HepG2 (cell line): ENCODE measurements at regions not wholly inside any gene's neighbourhood (a gene's known extent, or its start where the extent isn't known, plus 50 kb on each side); places are given as distances from the start of the nearest gene placed in this dataset.

Experiments used
- ATAC-seq: fragments of 200-7000 bp; cut with Tn5 transposase; 3 replicates; pipeline ENCODE4 v1.9.1; 2020; ENCODE audit warnings: mild to moderate bottlenecking, moderate library complexity
- BruUV-seq: library from RNA; stranded (reverse); fragments of 400-500 nt; replicated peaks from 2 replicates; lab custom pipeline; 2021; lab: Mats Ljungman, UMichigan
- CTCF ChIA-PET: fragments of 300-600 bp; formaldehyde crosslinking; extraction: SDS; loops from one replicate; lab custom pipeline; 2021; ENCODE audit warnings: low total read pairs, inconsistent platforms, low intra/inter-chr PET ratio; lab: Yijun Ruan, JAX
- POLR2A ChIA-PET: fragments of 350-600 bp; sonication (Branson Sonifier 250); formaldehyde crosslinking; loops from one replicate; lab custom pipeline; 2020; ENCODE audit warnings: antibody characterized with exemption, inconsistent platforms; lab: Yijun Ruan, JAX
- DNase-seq: peaks from one replicate; pipeline ENCODE4 v3.0.0-alpha.2; 2015; ENCODE audit warnings: low spot score
- FAIRE-seq: peaks from 3 replicates; lab custom pipeline; 2011; peaks lifted over from hg19 to GRCh38; lab: Jason Lieb, UNC
- H2AFZ ChIP-seq: one replicate; pipeline ENCODE4 v1.6.1; 2011; ENCODE audit warnings: low read length, inconsistent platforms
- H3K27ac ChIP-seq: fragments of 300-600 bp; 3 replicates; pipeline ENCODE4 v1.8.0; 2011; ENCODE audit warnings: mixed run types, mild to moderate bottlenecking, mixed read lengths, low read length, inconsistent platforms; ENCODE audit not compliant: insufficient read depth; ENCODE audit errors: extremely low read length
- H3K27me3 ChIP-seq, 2 experiments: fragments of 200-600 bp in 1 of 2; 2 replicates in 1 of 2; 3 replicates in 1 of 2; pipeline versions ENCODE4 v1.6.0 to v1.8.0; 2011; ENCODE audit warnings: low read length in 2 of 2, mild to moderate bottlenecking in 2 of 2, moderate library complexity in 2 of 2, inconsistent platforms in 1 of 2; ENCODE audit not compliant: insufficient read depth in 2 of 2, control insufficient read depth in 1 of 2
- H3K36me3 ChIP-seq, 2 experiments: fragments of 200-600 bp in 1 of 2; replicated peaks in 1 of 2; 2 replicates in 1 of 2; 3 replicates in 1 of 2; pipeline versions ENCODE4 v1.5.1 to v1.8.0; 2011; ENCODE audit warnings: low read length in 2 of 2, inconsistent platforms in 1 of 2; ENCODE audit not compliant: insufficient read depth in 2 of 2, control insufficient read depth in 1 of 2
- H3K4me1 ChIP-seq: 2 replicates; pipeline ENCODE4 v1.5.1; 2012; ENCODE audit warnings: low read length, inconsistent platforms; ENCODE audit not compliant: insufficient read depth
- H3K4me2 ChIP-seq: 2 replicates; pipeline ENCODE4 v1.6.0; 2011; ENCODE audit warnings: low read depth, low read length, inconsistent platforms
- H3K4me3 ChIP-seq, 3 experiments: fragments of 200-600 bp in 1 of 3; sonication (generic), shearing (Covaris generic) in 1 of 3; replicated peaks in 1 of 3; 2 replicates each; pipeline ENCODE4 v1.5.1; 2011 to 2016; ENCODE audit warnings: low read length in 3 of 3, inconsistent platforms in 2 of 3, low read depth in 2 of 3, mild to moderate bottlenecking in 2 of 3, control low read depth in 1 of 3, mixed read lengths in 1 of 3; ENCODE audit not compliant: insufficient read depth in 1 of 3
- H3K79me2 ChIP-seq: one replicate; pipeline ENCODE4 v1.6.1; 2011; ENCODE audit warnings: low read length, inconsistent platforms; ENCODE audit not compliant: insufficient read depth
- H3K9ac ChIP-seq: 2 replicates; pipeline ENCODE4 v1.6.0; 2011; ENCODE audit warnings: mild to moderate bottlenecking, low read depth, low read length, inconsistent platforms; ENCODE audit not compliant: insufficient read depth
- H3K9me3 ChIP-seq: 2 replicates; pipeline ENCODE4 v1.5.1; 2012; ENCODE audit warnings: mild to moderate bottlenecking, low read length
- H4K20me1 ChIP-seq: 2 replicates; pipeline ENCODE4 v1.6.0; 2011; ENCODE audit warnings: inconsistent platforms, mild to moderate bottlenecking, low read length, moderate library complexity; ENCODE audit not compliant: insufficient read depth
- CENPT ChIP-seq: sonication (generic); formaldehyde crosslinking; IDR thresholded peaks from 2 replicates; pipeline ENCODE4 v1.8.0; 2022; ENCODE audit warnings: low read depth, mild to moderate bottlenecking, moderate library complexity, missing genetic modification reagents
- ELF4 ChIP-seq: sonication (generic); formaldehyde crosslinking; IDR thresholded peaks from 2 replicates; pipeline ENCODE4 v1.5.0; 2020; ENCODE audit warnings: missing genetic modification reagents, mild to moderate bottlenecking, moderate library complexity, borderline replicate concordance
- ZBTB38 ChIP-seq: sonication (generic); formaldehyde crosslinking; IDR thresholded peaks from 2 replicates; pipeline ENCODE4 v1.5.1; 2020; ENCODE audit warnings: mild to moderate bottlenecking, missing genetic modification reagents
- ZNF124 ChIP-seq: sonication (generic); formaldehyde crosslinking; IDR thresholded peaks from 2 replicates; pipeline ENCODE4 v1.4.0; 2020; ENCODE audit warnings: missing genetic modification reagents
- ZNF629 ChIP-seq: sonication (generic); formaldehyde crosslinking; conservative IDR thresholded peaks from 2 replicates; pipeline ENCODE4 v1.5.0; 2020; ENCODE audit warnings: missing genetic modification reagents
- ZNF780A ChIP-seq: sonication (generic); formaldehyde crosslinking; IDR thresholded peaks from 2 replicates; pipeline ENCODE4 v1.8.0; 2022; ENCODE audit warnings: mild to moderate bottlenecking, missing genetic modification reagents, moderate library complexity
- WGBS: methylation state at CpG from one replicate; pipeline ENCODE4 v1.1.6; 2017; ENCODE audit warnings: low lambda C conversion rate; 5-methylcytosine and 5-hydroxymethylcytosine counted together
- in situ Hi-C: cut with HindIII; loops from 2 replicates; pipeline ENCODE4 v1.10.0; 2017; ENCODE audit warnings: low pct_unique_long_range_greater_than_20kb; ENCODE audit not compliant: extremely low pct_ligation_motif_present
- intact Hi-C: fragments of 100-400 bp; cut with micrococcal nuclease; formaldehyde crosslinking; loops from one replicate; pipeline ENCODE4 v1.10.0; 2022; ENCODE audit not compliant: unreplicated experiment
- TF ChIP-seq, protein P1 (sequence below), 2 experiments: sonication (generic) in 1 of 2; formaldehyde crosslinking in 1 of 2; IDR thresholded peaks; 2 replicates each; pipeline versions ENCODE4 v1.4.0 to v1.6.1; 2018 to 2020; ENCODE audit warnings: missing genetic modification reagents in 2 of 2, borderline replicate concordance in 1 of 2, low read depth in 1 of 2, mild to moderate bottlenecking in 1 of 2, missing biosample characterization in 1 of 2
- TF ChIP-seq, protein P2 (sequence below): sonication (generic); formaldehyde crosslinking; IDR thresholded peaks from 2 replicates; pipeline ENCODE4 v1.5.0; 2020; ENCODE audit warnings: mild to moderate bottlenecking, missing genetic modification reagents
- TF ChIP-seq, protein P3 (sequence below): sonication (generic); formaldehyde crosslinking; IDR thresholded peaks from 2 replicates; pipeline ENCODE4 v1.4.0; 2020; ENCODE audit warnings: mild to moderate bottlenecking, missing genetic modification reagents

DNA sequence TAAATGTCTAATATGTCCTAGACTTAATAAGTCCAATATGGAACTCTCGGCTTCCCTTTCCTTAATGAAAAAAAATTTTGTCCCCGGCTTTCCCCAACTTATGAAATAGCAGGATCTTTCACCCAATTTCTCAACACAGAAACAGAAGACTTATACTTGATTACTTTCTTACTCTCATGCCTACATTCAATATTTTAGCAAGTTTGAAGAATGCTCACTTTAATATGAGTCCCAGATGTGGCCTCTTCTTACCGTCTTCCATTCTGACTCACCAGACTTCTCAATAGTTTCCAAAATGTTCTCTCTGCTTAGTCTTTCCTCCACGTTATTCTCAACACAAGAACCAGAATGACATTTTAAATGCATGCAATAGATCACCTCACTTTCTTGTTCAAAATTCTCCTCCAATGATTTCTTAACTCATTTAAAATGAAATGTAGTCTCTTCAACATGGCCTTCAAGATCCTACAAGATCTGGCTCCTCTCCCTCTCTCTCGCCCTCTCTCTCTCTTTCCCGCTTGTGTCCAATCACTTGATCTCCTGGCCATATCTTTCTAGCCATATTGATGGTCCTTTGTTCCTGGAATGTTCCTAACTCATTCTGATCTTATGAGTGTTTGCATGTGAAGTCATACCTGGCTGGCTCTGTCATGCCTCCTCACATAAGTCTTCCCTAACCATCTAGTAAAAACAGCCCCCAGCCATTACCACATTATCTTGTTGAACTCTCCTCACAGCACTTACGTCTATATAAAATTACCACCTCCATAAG is 119.7 kb upstream of the FAM3C start (continued):
- TF ChIP-seq, protein P1, sequence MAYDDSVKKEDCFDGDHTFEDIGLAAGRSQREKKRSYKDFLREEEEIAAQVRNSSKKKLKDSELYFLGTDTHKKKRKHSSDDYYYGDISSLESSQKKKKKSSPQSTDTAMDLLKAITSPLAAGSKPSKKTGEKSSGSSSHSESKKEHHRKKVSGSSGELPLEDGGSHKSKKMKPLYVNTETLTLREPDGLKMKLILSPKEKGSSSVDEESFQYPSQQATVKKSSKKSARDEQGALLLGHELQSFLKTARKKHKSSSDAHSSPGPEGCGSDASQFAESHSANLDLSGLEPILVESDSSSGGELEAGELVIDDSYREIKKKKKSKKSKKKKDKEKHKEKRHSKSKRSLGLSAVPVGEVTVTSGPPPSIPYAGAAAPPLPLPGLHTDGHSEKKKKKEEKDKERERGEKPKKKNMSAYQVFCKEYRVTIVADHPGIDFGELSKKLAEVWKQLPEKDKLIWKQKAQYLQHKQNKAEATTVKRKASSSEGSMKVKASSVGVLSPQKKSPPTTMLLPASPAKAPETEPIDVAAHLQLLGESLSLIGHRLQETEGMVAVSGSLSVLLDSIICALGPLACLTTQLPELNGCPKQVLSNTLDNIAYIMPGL (CRISPR knock-in tag; IDR thresholded peaks at IDR 0.05; ENCODE audit: borderline replicate concordance in 1 of 2, low read depth in 1 of 2), result no peak
- TF ChIP-seq CENPT (CRISPR knock-in tag) (no peak), ZNF629 (CRISPR knock-in tag) (no peak), ZBTB38 (no peak)
- TF ChIP-seq, protein P2, sequence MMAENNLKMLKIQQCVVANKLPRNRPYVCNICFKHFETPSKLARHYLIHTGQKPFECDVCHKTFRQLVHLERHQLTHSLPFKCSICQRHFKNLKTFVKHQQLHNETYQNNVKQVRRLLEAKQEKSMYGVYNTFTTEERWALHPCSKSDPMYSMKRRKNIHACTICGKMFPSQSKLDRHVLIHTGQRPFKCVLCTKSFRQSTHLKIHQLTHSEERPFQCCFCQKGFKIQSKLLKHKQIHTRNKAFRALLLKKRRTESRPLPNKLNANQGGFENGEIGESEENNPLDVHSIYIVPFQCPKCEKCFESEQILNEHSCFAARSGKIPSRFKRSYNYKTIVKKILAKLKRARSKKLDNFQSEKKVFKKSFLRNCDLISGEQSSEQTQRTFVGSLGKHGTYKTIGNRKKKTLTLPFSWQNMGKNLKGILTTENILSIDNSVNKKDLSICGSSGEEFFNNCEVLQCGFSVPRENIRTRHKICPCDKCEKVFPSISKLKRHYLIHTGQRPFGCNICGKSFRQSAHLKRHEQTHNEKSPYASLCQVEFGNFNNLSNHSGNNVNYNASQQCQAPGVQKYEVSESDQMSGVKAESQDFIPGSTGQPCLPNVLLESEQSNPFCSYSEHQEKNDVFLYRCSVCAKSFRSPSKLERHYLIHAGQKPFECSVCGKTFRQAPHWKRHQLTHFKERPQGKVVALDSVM, result no peak
- TF ChIP-seq, protein P3, sequence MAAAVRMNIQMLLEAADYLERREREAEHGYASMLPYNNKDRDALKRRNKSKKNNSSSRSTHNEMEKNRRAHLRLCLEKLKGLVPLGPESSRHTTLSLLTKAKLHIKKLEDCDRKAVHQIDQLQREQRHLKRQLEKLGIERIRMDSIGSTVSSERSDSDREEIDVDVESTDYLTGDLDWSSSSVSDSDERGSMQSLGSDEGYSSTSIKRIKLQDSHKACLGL (CRISPR knock-in tag), result no peak
- TF ChIP-seq, all 625 proteins: peak for 0

DNA sequence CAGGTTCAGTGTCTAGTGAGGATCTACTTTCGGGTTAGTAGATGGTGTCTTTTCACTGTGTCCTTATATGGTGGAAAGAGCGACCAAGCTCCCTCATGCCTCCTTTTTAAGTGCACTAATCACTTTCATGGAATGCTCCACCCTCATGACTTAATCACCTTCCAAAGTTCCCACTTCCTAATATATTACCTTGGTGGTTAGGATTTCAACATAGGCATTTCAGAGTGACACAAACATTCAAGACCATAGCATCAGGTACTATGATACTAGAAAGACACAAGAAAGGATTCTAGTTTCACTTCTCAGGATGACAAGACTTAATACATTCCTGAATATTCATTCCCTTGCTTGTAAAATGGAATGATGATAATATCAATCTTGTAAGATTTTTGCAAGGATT is 119.1 kb upstream of the FAM3C start:
- H3K4me2 ChIP-seq, result no peak overlapping the region
- H3K4me3 ChIP-seq, result no peak overlapping the region
- no peaks in the 10 kb centered on the region for H4K20me1 ChIP-seq
- H3K36me3 ChIP-seq, result no peaks in the 10 kb centered on the region
- no peaks in the 10 kb centered on the region for H3K4me1 ChIP-seq
- no peak overlapping the region for H3K9ac ChIP-seq
- CTCF ChIA-PET, result no interaction called here
- H3K9me3 ChIP-seq, result peaks cover 19% of the 10 kb centered on the region
- ATAC-seq, result no peak
- H2AFZ ChIP-seq, result no peak overlapping the region
- no peak for FAIRE-seq
- no peaks in the 10 kb centered on the region for H3K79me2 ChIP-seq
- TF ChIP-seq ZNF124 (CRISPR knock-in tag), result no peak
- TF ChIP-seq, protein P3 (CRISPR knock-in tag), result no peak
- TF ChIP-seq ELF4 (CRISPR knock-in tag), result no peak
- TF ChIP-seq ZNF780A (CRISPR knock-in tag), result no peak
- TF ChIP-seq, all 625 proteins: peak for 0
- 11% methylated on average over 2 of the region's 2 CpGs for WGBS
- Histone ChIP-seq H3K27ac (no peak overlapping the region), H3K27me3 (no peaks in the 10 kb centered on the region)
- POLR2A ChIA-PET, result no interaction called here
- intact Hi-C loops, result no loop called here
- in situ Hi-C loops, result no loop called here
- no TSS peak for BruUV-seq
- DNase-seq, result no peak
